Endothelial cell of umbilical vein (primary cell): ENCODE measurements at regions not wholly inside any gene's neighbourhood (a gene's known extent, or its start where the extent isn't known, plus 50 kb on each side); places are given as distances from the start of the nearest gene placed in this dataset.

Experiments used
- BruUV-seq: library from RNA; stranded (reverse); fragments of 400-500 nt; replicated peaks from 2 replicates; lab custom pipeline; 2021; lab: Mats Ljungman, UMichigan
- CTCF ChIA-PET: fragments of 300-600, 350-600 bp; sonication (Branson Sonifier 250); formaldehyde crosslinking; loops from one replicate; lab custom pipeline; 2021; ENCODE audit warnings: antibody characterized with exemption, inconsistent platforms; lab: Charles Lee
- POLR2A ChIA-PET: fragments of 300-600, 350-600 bp; sonication (Branson Sonifier 250); formaldehyde crosslinking; loops from one replicate; lab custom pipeline; 2021; ENCODE audit warnings: antibody characterized with exemption, inconsistent platforms; lab: Charles Lee
- DNase-seq: peaks from one replicate; pipeline ENCODE4 v3.0.0-alpha.2; 2011; ENCODE audit warnings: low read depth, low spot score
- FAIRE-seq: peaks from 2 replicates; lab custom pipeline; 2011; peaks lifted over from hg19 to GRCh38; lab: Jason Lieb, UNC
- H2AFZ ChIP-seq: 2 replicates; pipeline ENCODE4 v1.6.0; 2012; ENCODE audit warnings: low read depth, low read length, control low read depth, inconsistent platforms
- H3K27ac ChIP-seq: 2 replicates; pipeline ENCODE4 v1.5.1; 2011; ENCODE audit warnings: low read depth, mild to moderate bottlenecking, control low read depth, low read length, moderate library complexity; ENCODE audit not compliant: insufficient read depth
- H3K27me3 ChIP-seq, 2 experiments: 2 replicates each; pipeline versions ENCODE4 v1.6.0 to v1.6.1; 2011; ENCODE audit warnings: low read length in 2 of 2, mixed read lengths in 1 of 2; ENCODE audit not compliant: control insufficient read depth in 2 of 2, insufficient read depth in 2 of 2
- H3K36me3 ChIP-seq, 2 experiments: 2 replicates in 1 of 2; 3 replicates in 1 of 2; pipeline ENCODE4 v1.5.1; 2011; ENCODE audit warnings: low read length in 2 of 2, mild to moderate bottlenecking in 1 of 2, moderate library complexity in 1 of 2; ENCODE audit not compliant: control insufficient read depth in 2 of 2, insufficient read depth in 2 of 2; ENCODE audit errors: extremely low read depth in 1 of 2
- H3K4me1 ChIP-seq: 3 replicates; pipeline ENCODE4 v1.5.1; 2011; ENCODE audit warnings: mild to moderate bottlenecking, low read length; ENCODE audit not compliant: control insufficient read depth, insufficient read depth; ENCODE audit errors: extremely low read depth
- H3K4me2 ChIP-seq: 2 replicates; pipeline ENCODE4 v1.6.1; 2011; ENCODE audit warnings: low read length, control low read depth, mixed read lengths; ENCODE audit not compliant: insufficient read depth
- H3K4me3 ChIP-seq, 3 experiments: fragments of 200-600 bp in 1 of 3; sonication (generic), shearing (Covaris generic) in 1 of 3; replicated peaks in 1 of 3; 2 replicates each; pipeline ENCODE4 v1.5.1; 2011 to 2016; ENCODE audit warnings: control low read depth in 3 of 3, low read length in 3 of 3, mild to moderate bottlenecking in 2 of 3, inconsistent platforms in 1 of 3, low read depth in 1 of 3, moderate library complexity in 1 of 3; ENCODE audit not compliant: insufficient read depth in 1 of 3
- H3K79me2 ChIP-seq: 2 replicates; pipeline ENCODE4 v1.6.0; 2012; ENCODE audit warnings: low read length, inconsistent platforms; ENCODE audit not compliant: control insufficient read depth, insufficient read depth
- H3K9ac ChIP-seq: replicated peaks from 2 replicates; pipeline ENCODE3; 2011; ENCODE audit warnings: low read length, control low read depth; ENCODE audit not compliant: insufficient read depth; ENCODE audit errors: extremely low read depth
- H3K9me1 ChIP-seq: replicated peaks from 3 replicates; pipeline ENCODE4 v1.6.0; 2011; ENCODE audit warnings: mild to moderate bottlenecking, low read length; ENCODE audit not compliant: control insufficient read depth, insufficient read depth; ENCODE audit errors: extremely low read depth
- H3K9me3 ChIP-seq: replicated peaks from 2 replicates; pipeline ENCODE4 v1.5.1; 2012; ENCODE audit warnings: low read length, inconsistent platforms; ENCODE audit not compliant: control insufficient read depth, insufficient read depth
- H4K20me1 ChIP-seq: replicated peaks from 2 replicates; pipeline ENCODE3; 2011; ENCODE audit warnings: mild to moderate bottlenecking, low read length; ENCODE audit not compliant: control insufficient read depth, insufficient read depth; ENCODE audit errors: extremely low read depth
- EZH2 ChIP-seq: IDR thresholded peaks from 2 replicates; pipeline ENCODE4 v1.6.1; 2012; ENCODE audit warnings: borderline replicate concordance, low read depth, mild to moderate bottlenecking, moderate library complexity, low read length, inconsistent platforms; ENCODE audit not compliant: severe bottlenecking
- FOS ChIP-seq: IDR thresholded peaks from 2 replicates; pipeline ENCODE4 v1.6.1; 2011; ENCODE audit warnings: mild to moderate bottlenecking, low read length, moderate library complexity, borderline replicate concordance; ENCODE audit not compliant: insufficient read depth
- GATA2 ChIP-seq: IDR thresholded peaks from 2 replicates; pipeline ENCODE4 v1.7.0; 2011; ENCODE audit warnings: low read depth, mild to moderate bottlenecking, moderate library complexity, mixed read lengths, low read length; ENCODE audit not compliant: insufficient read length, insufficient read depth
- JUN ChIP-seq: IDR thresholded peaks from 2 replicates; pipeline ENCODE4 v1.6.1; 2011; ENCODE audit warnings: borderline replicate concordance, low read depth; ENCODE audit not compliant: insufficient read length, insufficient read depth
- MAX ChIP-seq: IDR thresholded peaks from 2 replicates; pipeline ENCODE4 v1.6.1; 2011; ENCODE audit not compliant: insufficient read depth, insufficient read length
- MYC ChIP-seq: IDR thresholded peaks from one replicate; pipeline ENCODE4 v1.6.1; 2011; ENCODE audit warnings: mild to moderate bottlenecking, low read depth, low read length
- POLR2A ChIP-seq: IDR thresholded peaks from 2 replicates; pipeline ENCODE4 v1.6.1; 2012; ENCODE audit warnings: low read depth, mild to moderate bottlenecking, control low read depth, low read length
- POLR2AphosphoS5 ChIP-seq: IDR thresholded peaks from 2 replicates; pipeline ENCODE4 v1.6.1; 2012; ENCODE audit warnings: low read depth, mild to moderate bottlenecking, control low read depth, low read length, moderate library complexity; ENCODE audit not compliant: insufficient read depth
- dilution Hi-C: fragments of 300-500 bp; cut with MboI; formaldehyde crosslinking; loops from one replicate; pipeline ENCODE4 v1.15.0; 2019; ENCODE audit warnings: low sequenced_read_pairs; ENCODE audit not compliant: extremely low pct_ligation_motif_present
- intact Hi-C: fragments of 100-400 bp; cut with micrococcal nuclease; formaldehyde crosslinking; loops from one replicate; pipeline ENCODE4 v1.10.0; 2022

- no peaks in the 10 kb centered on the region for H3K9me1 ChIP-seq
- no peak overlapping the region for H3K9ac ChIP-seq
- TF ChIP-seq MAX = no peak
- no peak for TF ChIP-seq FOS
- no peak for TF ChIP-seq EZH2
- TF ChIP-seq POLR2AphosphoS5 = no peak
- TF ChIP-seq MYC = no peak
- TF ChIP-seq GATA2 = no peak
- TF ChIP-seq JUN = no peak
- no peak for TF ChIP-seq POLR2A
- no peaks in the 10 kb centered on the region for H4K20me1 ChIP-seq
- H2AFZ ChIP-seq = no peak overlapping the region
- no peaks in the 10 kb centered on the region for H3K36me3 ChIP-seq
- POLR2A ChIA-PET = no interaction called here
- no peaks in the 10 kb centered on the region for H3K27me3 ChIP-seq
- no peaks in the 10 kb centered on the region for H3K9me3 ChIP-seq
- intact Hi-C loops = no loop called here
- no peak for DNase-seq
- FAIRE-seq = no peak
- BruUV-seq = no TSS peak
- H3K79me2 ChIP-seq = no peaks in the 10 kb centered on the region
- no peak overlapping the region for H3K27ac ChIP-seq
- CTCF ChIA-PET = no interaction called here
- dilution Hi-C loops = no loop called here
- H3K4me2 ChIP-seq = no peak overlapping the region
- no peaks in the 10 kb centered on the region for H3K4me1 ChIP-seq
- H3K4me3 ChIP-seq = no peak overlapping the region
Observed at GRCh38 chr19:30155381-30156200, 213.6 kb downstream of the URI1 start.
